ENCODE measurements at regions not wholly inside any gene's neighbourhood (a gene's known extent, or its start where the extent isn't known, plus 50 kb on each side); places are given as distances from the start of the nearest gene placed in this dataset.

GRCh38 chr14:42307239-42307825 lies 700.7 kb downstream of the LRFN5 start:
- DNase-seq, result no peak

DNA sequence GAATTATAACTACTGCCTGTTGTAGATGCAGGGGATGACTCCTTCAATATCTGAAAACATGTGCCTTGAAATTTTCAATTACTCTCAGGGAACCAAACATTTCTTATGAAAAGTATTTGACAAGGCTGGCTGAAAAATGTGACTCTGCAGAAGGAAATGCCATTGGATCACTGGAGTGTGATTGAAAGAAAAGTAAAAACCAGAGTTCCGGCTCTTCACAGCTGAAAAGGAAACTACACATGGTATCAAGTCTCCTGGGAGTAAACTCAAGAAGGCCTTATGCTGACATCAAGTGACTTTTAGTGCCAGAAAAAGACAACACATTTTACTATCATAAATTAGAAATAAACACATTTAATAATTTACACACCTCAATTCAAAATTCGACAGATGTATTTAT lies 693.0 kb downstream of the LRFN5 start:
- no peak for DNase-seq

GRCh38 chr14:42293180-42293579 lies 686.5 kb downstream of the LRFN5 start:
- no peak for DNase-seq

GRCh38 chr14:42277840-42278239 lies 671.2 kb downstream of the LRFN5 start:
- DNase-seq, result no peak

GRCh38 chr14:42269234-42269633 lies 662.6 kb downstream of the LRFN5 start:
- no peak for DNase-seq

DNA sequence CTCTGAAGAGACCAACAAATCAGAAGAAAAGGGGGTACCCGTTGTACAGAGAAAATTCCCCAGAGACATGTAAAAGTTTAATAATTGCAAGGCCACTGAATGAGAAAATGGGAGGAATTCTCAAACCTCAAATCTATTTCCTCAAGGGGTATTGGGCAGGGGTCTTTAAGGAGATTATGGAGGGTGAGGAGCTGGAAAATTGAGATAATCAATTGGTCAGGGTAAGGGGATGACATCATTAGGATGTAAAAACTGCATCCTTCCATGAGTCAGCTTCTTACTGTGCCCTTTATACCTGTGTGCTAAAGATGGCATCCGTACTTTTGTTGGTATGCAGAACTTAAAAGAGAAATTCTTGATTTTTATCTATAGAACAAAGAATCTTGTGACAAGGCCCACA lies 641.5 kb downstream of the LRFN5 start:
- no peak for DNase-seq

- no peak for DNase-seq
These were observed 634.4 kb downstream of the LRFN5 start for GRCh38 chr14:42241101-42241500.

- DNase-seq, result no peak
These were observed 623.3 kb downstream of the LRFN5 start for GRCh38 chr14:42229976-42230375.

- no peak for DNase-seq
These were observed 622.6 kb downstream of the LRFN5 start for GRCh38 chr14:42229294-42229693.

DNA sequence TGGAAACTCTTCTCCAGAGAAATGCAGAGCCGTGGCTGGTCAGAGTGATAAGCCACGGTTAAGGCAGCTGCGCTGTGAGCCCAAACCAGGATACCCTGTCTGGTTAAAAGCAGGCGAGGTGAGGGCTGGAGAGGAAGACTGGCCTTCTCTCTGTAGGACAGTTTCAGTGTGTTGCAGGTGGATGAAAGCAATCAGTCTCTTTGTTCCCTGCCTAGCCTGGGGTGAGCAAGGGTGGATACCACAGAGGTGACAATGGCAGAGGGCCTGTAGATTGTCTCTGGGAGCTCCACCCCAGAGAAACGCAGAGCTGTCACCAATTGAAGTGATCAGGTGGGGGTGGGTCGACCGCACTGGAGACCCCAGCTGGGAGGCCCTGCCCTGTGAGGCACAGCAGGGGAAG lies 621.9 kb downstream of the LRFN5 start:
- DNase-seq, result no peak

DNA sequence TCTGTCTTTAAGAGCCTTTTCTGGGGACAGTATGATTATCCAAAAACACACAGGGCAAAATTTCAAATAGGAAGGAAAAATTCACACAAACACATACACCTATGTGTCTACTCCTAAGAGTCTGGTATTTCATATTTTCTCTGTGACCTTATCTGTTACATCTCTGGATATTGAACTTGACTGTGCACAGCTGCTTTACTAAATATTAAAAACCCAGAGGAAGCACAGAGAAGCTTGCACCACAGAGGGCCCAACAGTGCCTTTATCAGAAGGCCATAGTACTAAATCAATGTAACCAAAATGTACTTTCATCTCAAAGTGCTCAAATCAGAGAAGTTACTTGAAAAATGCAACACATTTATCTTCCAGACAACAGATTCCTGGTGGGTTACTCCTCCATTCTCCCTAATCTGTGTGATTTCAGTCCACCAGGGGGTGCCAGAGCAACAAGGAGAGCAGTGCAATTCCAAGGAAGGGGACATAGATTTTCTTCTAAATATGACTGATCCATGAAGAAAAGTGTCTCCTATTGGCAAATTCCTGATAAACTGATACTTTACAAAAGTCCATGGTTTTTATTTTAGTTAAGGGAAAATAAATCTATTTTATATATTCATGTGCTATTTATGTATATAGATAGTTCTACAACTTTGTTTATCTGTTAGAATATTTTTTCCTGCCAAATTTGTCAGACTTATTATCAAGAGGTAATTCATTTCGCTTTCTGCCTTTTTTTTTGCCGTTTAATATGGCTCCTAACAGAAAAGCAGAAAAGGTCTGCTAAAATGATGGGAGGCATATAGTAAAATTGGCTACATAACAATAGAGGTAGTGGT lies 617.6 kb downstream of the LRFN5 start:
- peak; percentile 57 to 65 for DNase-seq

DNA sequence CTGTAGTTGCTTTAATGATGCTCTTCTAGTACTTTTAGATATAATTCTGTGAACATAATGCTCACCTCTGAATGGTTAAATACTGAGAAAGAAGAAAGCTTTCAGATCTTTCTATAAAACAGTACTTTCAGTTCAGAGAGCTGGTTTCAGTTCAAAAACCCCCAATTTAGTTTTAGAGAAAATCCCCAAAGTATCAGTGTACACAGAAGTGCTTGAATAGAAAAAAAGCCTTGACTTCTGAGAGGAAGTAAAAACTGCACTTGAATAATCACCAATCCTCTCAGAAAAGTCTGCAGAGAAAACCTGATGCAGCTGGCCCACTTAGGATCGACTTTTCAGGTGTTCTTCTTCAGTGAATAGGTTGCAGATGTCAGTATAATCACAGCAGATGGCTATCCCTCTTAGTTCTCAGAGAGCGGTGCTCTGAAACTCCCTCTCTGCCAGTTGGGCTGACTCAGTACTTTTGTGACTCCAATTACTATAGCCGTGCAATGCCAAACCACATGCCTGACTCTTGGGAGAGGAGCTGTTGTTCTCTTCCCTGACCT lies 616.3 kb downstream of the LRFN5 start:
- peak in 1 of 2 experiments; percentile 28 for DNase-seq

DNA sequence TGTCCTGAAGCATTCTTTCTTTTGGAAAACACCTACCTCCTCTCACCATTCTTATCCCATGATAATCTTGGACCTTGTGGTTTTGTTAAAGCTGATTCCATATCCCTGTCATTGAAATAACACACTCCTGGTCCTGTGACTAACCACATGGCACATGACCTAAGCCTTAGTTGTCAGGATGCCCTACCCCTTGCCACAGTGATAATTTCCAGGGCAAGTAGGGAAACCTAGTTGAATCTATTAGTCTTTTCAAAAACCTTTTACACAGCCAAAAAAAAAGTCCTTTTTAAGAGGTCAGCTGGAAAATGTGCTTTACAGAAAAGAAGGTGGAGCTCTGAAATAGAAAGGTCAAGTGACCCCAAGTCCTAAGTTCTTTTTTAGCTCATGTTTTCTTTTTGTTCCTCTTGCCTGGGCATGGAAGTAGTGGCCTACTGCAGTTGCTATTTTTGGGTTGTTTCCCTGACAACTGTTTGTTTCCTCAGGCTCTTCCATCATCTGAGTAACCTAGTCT lies 608.4 kb downstream of the LRFN5 start:
- no peak for DNase-seq

DNA sequence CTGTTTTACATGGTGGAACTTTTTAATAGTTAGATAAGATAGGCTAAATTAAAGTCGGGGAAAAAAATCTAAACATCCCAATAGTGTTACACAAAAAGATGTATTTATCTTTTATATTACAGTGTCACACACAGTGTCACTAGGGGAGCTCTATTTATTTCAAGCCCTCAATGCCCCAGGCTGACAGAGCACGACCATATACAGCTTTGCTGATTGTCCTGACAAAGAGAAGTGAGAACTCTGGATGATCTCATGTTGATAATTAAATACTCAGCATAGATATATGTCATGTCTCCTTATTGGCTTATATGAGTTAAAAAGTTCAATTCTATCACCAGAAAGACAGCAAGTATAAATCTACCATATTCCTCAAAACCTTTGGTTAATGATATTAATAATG lies 594.3 kb downstream of the LRFN5 start:
- DNase-seq, result no peak

GRCh38 chr14:42198010-42198409 lies 591.3 kb downstream of the LRFN5 start:
- no peak for DNase-seq

DNA sequence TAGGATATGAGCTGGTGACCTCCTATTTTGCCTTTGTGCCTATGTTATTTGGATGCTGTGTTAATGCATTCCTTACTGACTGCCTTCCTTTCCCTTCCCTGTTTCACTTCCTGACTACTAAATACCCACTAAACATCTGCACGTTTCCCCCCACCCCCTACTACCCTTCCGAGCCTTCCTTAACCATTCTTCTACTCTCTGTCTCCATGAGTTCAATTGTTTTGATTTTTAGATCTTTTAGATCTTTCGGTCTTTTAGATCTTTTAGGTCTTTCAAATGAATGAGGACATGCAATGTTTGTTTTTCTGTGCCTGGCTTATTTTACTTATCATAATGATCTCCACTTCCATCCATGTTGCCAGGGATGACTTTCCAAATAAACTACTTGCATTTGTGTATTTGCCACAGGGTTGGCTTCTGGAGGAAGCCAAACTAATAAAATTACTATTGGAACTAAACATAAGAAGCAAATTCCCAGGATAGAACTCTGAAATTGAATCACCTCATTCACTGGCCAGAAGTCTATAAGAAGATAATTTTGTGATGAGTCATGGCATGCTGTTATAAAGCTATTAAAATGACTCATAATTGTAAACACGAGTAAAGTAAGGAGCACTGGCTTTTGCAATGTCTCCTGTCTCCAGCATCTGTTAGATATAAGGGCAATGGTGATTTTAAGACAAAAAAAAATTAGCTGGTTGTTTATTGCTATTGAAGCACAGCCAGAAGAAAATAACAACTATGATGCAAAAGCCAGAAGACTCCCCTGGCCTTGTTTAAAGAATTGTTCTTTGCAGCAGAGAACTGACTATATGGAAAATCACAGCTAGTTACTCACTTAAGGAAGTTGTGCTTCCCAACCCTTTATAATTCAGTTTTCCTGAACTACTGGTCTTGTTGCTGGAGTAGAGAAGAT lies 586.3 kb downstream of the LRFN5 start:
- no peak for DNase-seq

GRCh38 chr14:42190744-42191143 lies 584.1 kb downstream of the LRFN5 start:
- no peak for DNase-seq

GRCh38 chr14:42187846-42188245 lies 581.2 kb downstream of the LRFN5 start:
- no peak for DNase-seq

DNA sequence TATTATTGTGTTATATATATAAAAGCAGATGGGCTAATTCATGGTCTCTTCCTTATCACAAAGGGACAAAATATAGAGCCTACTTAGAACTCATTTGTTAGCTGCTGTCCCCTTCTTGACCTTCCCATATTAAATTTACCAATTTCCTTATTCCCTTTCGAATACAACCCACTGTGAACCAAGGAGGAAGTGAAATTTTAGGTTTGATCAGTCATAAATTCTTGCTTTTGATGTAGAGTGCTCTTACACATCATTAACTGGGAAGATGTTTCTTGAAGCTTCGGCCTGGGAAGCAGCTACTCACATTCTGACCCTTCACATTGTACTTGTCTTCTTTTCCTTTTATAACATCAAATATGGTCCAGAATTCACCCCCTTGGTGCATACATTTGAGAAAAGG lies 579.0 kb downstream of the LRFN5 start:
- no peak for DNase-seq

GRCh38 chr14:42174357-42174756 lies 567.7 kb downstream of the LRFN5 start:
- DNase-seq, result peak; percentile 9 to 50

DNA sequence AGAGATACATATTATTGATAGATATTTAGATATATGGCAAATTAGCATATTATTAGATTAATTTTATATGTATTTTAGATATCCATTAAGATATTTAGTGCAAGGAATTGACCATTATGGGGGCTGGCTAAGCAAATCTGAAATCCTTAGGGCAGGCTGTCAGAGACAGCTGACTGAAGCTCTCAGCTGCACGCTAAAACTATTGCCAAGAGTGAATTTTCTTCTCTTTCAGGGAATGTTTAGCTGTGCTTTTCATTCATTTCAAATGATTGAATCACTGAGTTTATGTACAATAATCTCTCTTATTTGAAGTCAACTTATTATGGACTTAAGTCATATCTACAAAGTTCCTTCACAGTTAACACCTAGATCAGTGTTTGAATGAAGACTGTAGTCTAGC lies 566.5 kb downstream of the LRFN5 start:
- no peak for DNase-seq

GRCh38 chr14:42172304-42172703 lies 565.6 kb downstream of the LRFN5 start:
- no peak for DNase-seq

DNA sequence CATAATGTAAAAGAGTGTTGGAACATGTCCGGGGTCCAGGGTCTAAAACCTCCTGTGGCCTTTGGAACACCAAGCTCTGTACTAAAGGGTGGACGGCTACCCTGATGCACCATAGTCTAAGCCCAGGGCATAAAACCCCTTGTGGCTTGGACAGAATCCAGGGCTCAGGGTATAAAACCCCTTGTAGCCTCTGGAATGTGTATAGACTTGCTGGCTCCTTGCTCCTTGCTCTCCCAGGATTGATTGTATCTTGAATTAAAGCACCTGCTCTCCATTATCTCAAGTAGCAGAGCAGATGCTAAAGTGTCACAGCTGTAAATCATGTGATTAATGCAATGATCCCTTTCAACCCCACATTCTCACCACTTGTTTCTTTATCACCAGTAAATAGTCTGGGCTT lies 556.5 kb downstream of the LRFN5 start:
- no peak for DNase-seq
